ENCODE measurements at regions not wholly inside any gene's neighbourhood (a gene's known extent, or its start where the extent isn't known, plus 50 kb on each side); places are given as distances from the start of the nearest gene placed in this dataset.

DNA sequence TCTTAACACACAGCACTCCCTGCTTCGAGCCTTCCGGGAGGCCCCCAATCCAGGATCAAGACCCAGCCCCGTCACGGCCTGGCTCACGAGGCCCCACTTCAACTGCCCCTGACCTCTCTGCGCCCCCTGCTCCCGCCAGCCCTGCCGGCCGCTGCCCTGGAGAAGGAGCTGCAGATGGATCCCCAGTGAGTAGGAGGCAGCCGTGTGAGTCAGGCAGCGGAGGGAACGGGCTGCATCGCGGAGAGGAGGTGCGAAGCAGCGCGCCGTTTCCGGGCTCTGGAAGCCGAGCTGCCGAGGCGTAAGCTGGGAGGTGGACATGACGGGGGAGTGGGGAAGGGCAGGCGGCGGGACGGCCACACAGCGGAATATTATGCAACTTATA is 133.4 kb downstream of the TPRA1 start:
- H4K20me1 ChIP-seq (ENCODE audit: insufficient read depth): no peaks in the 10 kb centered on the region
- no peak for DNase-seq
- H3K9ac ChIP-seq: no peak overlapping the region
- H3F3A ChIP-seq (replicated peaks; ENCODE audit: insufficient read depth): no peaks in the 10 kb centered on the region
- H3K4me1 ChIP-seq (ENCODE audit: control insufficient read depth in 1 of 2, insufficient read depth in 2 of 2, low read depth in 1 of 2, low read length in 1 of 2): peaks cover 7 to 13% of the 10 kb centered on the region in 2 experiments; a peak in 2 of 4 replicates
- 86% methylated on average over 26 of the region's 27 CpGs for WGBS (ENCODE audit: low lambda C conversion rate)
- no peaks in the 10 kb centered on the region for H3K9me3 ChIP-seq
- ChIA-PET CTCF (interaction anchor here (1.2 to 7.4 kb wide), 12 partner anchors 8 to 778 kb away, joined by 3 to 88 read pairs (median 18); partner anchors contain the start of gene PLXNA1), POLR2A (no interaction called here)
- no peak overlapping the region; the same call in 1 of the 2 replicates for H3K4me2 ChIP-seq
- no peak overlapping the region for H3K4me3 ChIP-seq (ENCODE audit: low read depth in 2 of 2, low read length in 1 of 2)
- H3K36me3 ChIP-seq (replicated peaks in 1 of 2; ENCODE audit: control insufficient read depth in 1 of 2, insufficient read depth in 2 of 2, low read length in 1 of 2): no peaks in the 10 kb centered on the region
- no peak overlapping the region for H3K27ac ChIP-seq (ENCODE audit: low read depth in 2 of 2, low read length in 1 of 2)
- no peak for TF ChIP-seq MXI1 (IDR thresholded peaks at IDR 0.05; ENCODE audit: low read depth, low read length)
- TF ChIP-seq NRF1 (IDR thresholded peaks at IDR 0.05; ENCODE audit: low read depth, low read length): no peak
- no peak for TF ChIP-seq SMC3 (IDR thresholded peaks at IDR 0.05; ENCODE audit: low read depth, low read length)
- no peak for TF ChIP-seq RXRA (IDR thresholded peaks at IDR 0.05; ENCODE audit: borderline replicate concordance, low read depth)
- no peak for TF ChIP-seq FOXJ3 (CRISPR knock-in tag; IDR thresholded peaks at IDR 0.05)
- TF ChIP-seq POLR2AphosphoS5 (IDR thresholded peaks at IDR 0.05; ENCODE audit: low read depth, low read length): no peak
- no peak for TF ChIP-seq ELF1 (IDR thresholded peaks at IDR 0.05)
- no peak for TF ChIP-seq RAD21 (IDR thresholded peaks at IDR 0.05; ENCODE audit: low read length)
- no peak for TF ChIP-seq IRF3 (IDR thresholded peaks at IDR 0.05; ENCODE audit: low read depth, low read length)
- TF ChIP-seq TCF12 (IDR thresholded peaks at IDR 0.05): no peak
- TF ChIP-seq YY1 (IDR thresholded peaks at IDR 0.05; ENCODE audit: low read depth): no peak
- no peak for TF ChIP-seq GABPA (IDR thresholded peaks at IDR 0.05; ENCODE audit: low read depth)
- TF ChIP-seq, protein P1, sequence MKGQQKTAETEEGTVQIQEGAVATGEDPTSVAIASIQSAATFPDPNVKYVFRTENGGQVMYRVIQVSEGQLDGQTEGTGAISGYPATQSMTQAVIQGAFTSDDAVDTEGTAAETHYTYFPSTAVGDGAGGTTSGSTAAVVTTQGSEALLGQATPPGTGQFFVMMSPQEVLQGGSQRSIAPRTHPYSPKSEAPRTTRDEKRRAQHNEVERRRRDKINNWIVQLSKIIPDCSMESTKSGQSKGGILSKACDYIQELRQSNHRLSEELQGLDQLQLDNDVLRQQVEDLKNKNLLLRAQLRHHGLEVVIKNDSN (IDR thresholded peaks at IDR 0.05; ENCODE audit: borderline replicate concordance, low read depth): no peak
- no peak for TF ChIP-seq JUND (IDR thresholded peaks at IDR 0.05)
- TF ChIP-seq TEAD4 (IDR thresholded peaks at IDR 0.05; ENCODE audit: borderline replicate concordance, insufficient read depth): no peak
- H3K27me3 ChIP-seq (ENCODE audit: insufficient read depth): no peaks in the 10 kb centered on the region
- no peaks in the 10 kb centered on the region for H3K9me2 ChIP-seq
- no peaks in the 10 kb centered on the region for H3K79me2 ChIP-seq (ENCODE audit: insufficient read depth)
- H2AFZ ChIP-seq (ENCODE audit: low read depth): no peak overlapping the region

DNA sequence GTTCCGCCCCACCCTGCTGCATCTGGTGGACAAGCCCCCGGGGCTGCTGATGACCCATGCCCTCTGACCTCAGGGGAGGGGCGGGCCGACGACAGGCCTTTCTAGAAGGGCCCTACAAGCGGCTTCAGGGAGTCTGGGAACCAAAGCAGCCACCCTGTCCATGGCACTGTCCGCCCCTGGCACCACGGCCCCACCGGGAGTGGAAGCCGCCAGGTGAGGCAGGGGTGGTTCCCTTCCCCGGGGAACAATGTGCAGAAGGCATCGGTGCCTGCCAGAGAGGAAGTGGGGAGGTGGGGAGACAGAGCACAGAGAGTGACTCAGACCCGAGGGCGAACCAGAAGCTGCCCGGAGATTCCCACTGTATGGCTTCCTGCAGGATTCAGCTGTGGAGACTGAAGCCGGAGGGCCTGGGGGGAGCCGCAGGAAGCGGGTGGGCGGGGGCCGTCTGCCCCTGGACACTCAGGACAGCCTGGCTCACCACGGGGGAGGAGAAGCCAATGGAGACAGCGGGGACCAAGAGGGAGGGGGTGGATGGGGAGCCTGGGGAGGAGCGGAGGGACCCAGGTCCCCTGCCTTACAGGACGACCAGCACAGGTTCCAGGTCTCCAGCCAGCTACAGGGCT is 134.0 kb downstream of the TPRA1 start:
- CTCF ChIA-PET: interaction anchor here (0.6 to 7.4 kb wide), 29 partner anchors 9 to 779 kb away, joined by 3 to 88 read pairs (median 5); partner anchors contain the start of gene PLXNA1
- Histone ChIP-seq H3K9me2 (no peaks in the 10 kb centered on the region), H4K20me1 (ENCODE audit: insufficient read depth) (no peaks in the 10 kb centered on the region), H3K4me1 (ENCODE audit: control insufficient read depth in 1 of 2, insufficient read depth in 2 of 2, low read depth in 1 of 2, low read length in 1 of 2) (peaks cover 7 to 13% of the 10 kb centered on the region in 2 experiments; a peak in 2 of 4 replicates), H3K79me2 (ENCODE audit: insufficient read depth) (no peaks in the 10 kb centered on the region), H3K36me3 (replicated peaks in 1 of 2; ENCODE audit: control insufficient read depth in 1 of 2, insufficient read depth in 2 of 2, low read length in 1 of 2) (no peaks in the 10 kb centered on the region), H3K4me2 (peak overlapping the region; percentile 83), H3K9me3 (no peaks in the 10 kb centered on the region), H3K4me3 (ENCODE audit: low read depth in 2 of 2, low read length in 1 of 2) (no peak overlapping the region), H3K27me3 (ENCODE audit: insufficient read depth) (no peaks in the 10 kb centered on the region), H2AFZ (ENCODE audit: low read depth) (0 out of 2 replicates have a peak overlapping the region, but pooled peaks have one; percentile 41), H3F3A (replicated peaks; ENCODE audit: insufficient read depth) (no peaks in the 10 kb centered on the region), H3K27ac (ENCODE audit: low read depth in 2 of 2, low read length in 1 of 2) (no peak overlapping the region), H3K9ac (no peak overlapping the region)
- no peak for DNase-seq
- 44% methylated on average over 12 of the region's 24 CpGs for WGBS (ENCODE audit: low lambda C conversion rate)
- POLR2A ChIA-PET: no interaction called here
- TF ChIP-seq TCF12 (IDR thresholded peaks at IDR 0.05) (peak; percentile 19; the same call in 1 of the 2 replicates), CHD2 (IDR thresholded peaks at IDR 0.05; ENCODE audit: low read length, partially characterized antibody) (no peak), FOSL2 (IDR thresholded peaks at IDR 0.05; ENCODE audit: borderline replicate concordance, low read depth) (peak; percentile 46; the same call in 1 of the 2 replicates)

All from SK-N-SH (cell line).